HCT116 (cell line): ENCODE measurements at regions not wholly inside any gene's neighbourhood (a gene's known extent, or its start where the extent isn't known, plus 50 kb on each side); places are given as distances from the start of the nearest gene placed in this dataset.

Experiments
- ATAC-seq: fragments of 200-7000 bp; cut with Tn5 transposase; 2 replicates; pipeline ENCODE4 v1.9.1; 2020; ENCODE audit warnings: mild to moderate bottlenecking, moderate library complexity
- BruUV-seq: library from RNA; stranded (reverse); fragments of 400-500 nt; replicated peaks from 2 replicates; lab custom pipeline; 2021; lab: Mats Ljungman, UMichigan
- CTCF ChIA-PET: fragments of 300-600 bp; sonication (Branson Sonifier 250); formaldehyde crosslinking; loops from one replicate; lab custom pipeline; 2021; ENCODE audit warnings: antibody characterized with exemption; lab: Charles Lee
- POLR2A ChIA-PET: fragments of 300-600, 350-600 bp; sonication (Branson Sonifier 250); formaldehyde crosslinking; loops from one replicate; lab custom pipeline; 2021; ENCODE audit warnings: antibody characterized with exemption; lab: Charles Lee
- RAD21 ChIA-PET, 2 experiments: fragments of 300-600 bp; sonication (Branson Sonifier 250); formaldehyde crosslinking; loops; one replicate each; lab custom pipeline; 2023; ENCODE audit warnings: low total read pairs in 2 of 2; ENCODE audit not compliant: uncharacterized antibody in 2 of 2, unreplicated experiment in 2 of 2, low non-redundant PET in 1 of 2; lab: Charles Lee
- DNase-seq: peaks from one replicate; pipeline ENCODE4 v3.0.0-alpha.2; 2010; ENCODE audit warnings: low read depth, low spot score
- H2AFZ ChIP-seq: fragments of 200-600 bp; shearing (Covaris generic), sonication (generic); 2 replicates; pipeline ENCODE4 v1.6.1; 2017; ENCODE audit warnings: low read depth, mixed run types, mixed read lengths, antibody characterized with exemption, low read length; ENCODE audit not compliant: poor library complexity, severe bottlenecking
- H3K27ac ChIP-seq: 2 replicates; pipeline ENCODE4 v1.5.1; 2012; ENCODE audit warnings: low read depth, low read length
- H3K27me3 ChIP-seq: fragments of 200-600 bp; sonication (generic); 2 replicates; pipeline ENCODE4 v1.6.1; 2016; ENCODE audit warnings: mixed run types, low read length, mixed read lengths; ENCODE audit not compliant: insufficient read depth
- H3K36me3 ChIP-seq, 2 experiments: fragments of 200-500 bp in 1 of 2; fragments of 200-600 bp in 1 of 2; sonication (Bioruptor generic) in 1 of 2; sonication (generic) in 1 of 2; 2 replicates each; pipeline versions ENCODE4 v1.5.1 to v1.6.1; 2014 to 2016; ENCODE audit warnings: low read length in 2 of 2, inconsistent platforms in 1 of 2, mixed read lengths in 1 of 2, mixed run types in 1 of 2; ENCODE audit not compliant: insufficient read depth in 2 of 2, control insufficient read depth in 1 of 2
- H3K4me1 ChIP-seq, 2 experiments: fragments of 200-600 bp in 1 of 2; sonication (generic) in 1 of 2; 2 replicates each; pipeline versions ENCODE4 v1.5.1 to v1.6.1; 2012 to 2017; ENCODE audit warnings: low read length in 2 of 2, inconsistent platforms in 1 of 2, mild to moderate bottlenecking in 1 of 2, mixed read lengths in 1 of 2, mixed run types in 1 of 2, moderate library complexity in 1 of 2; ENCODE audit not compliant: insufficient read depth in 2 of 2, control insufficient read depth in 1 of 2
- H3K4me2 ChIP-seq: fragments of 200-600 bp; sonication (generic); 2 replicates; pipeline ENCODE4 v1.6.1; 2017; ENCODE audit warnings: mixed run types, low read length, mixed read lengths
- H3K4me3 ChIP-seq, 2 experiments: fragments of 200-600 bp in 1 of 2; sonication (generic) in 1 of 2; replicated peaks in 1 of 2; 2 replicates each; pipeline ENCODE4 v1.5.1; 2011 to 2016; ENCODE audit warnings: low read length in 2 of 2, control low read depth in 1 of 2, low read depth in 1 of 2, mild to moderate bottlenecking in 1 of 2, mixed read lengths in 1 of 2, mixed run types in 1 of 2
- H3K79me2 ChIP-seq: fragments of 200-600 bp; sonication (generic); 2 replicates; pipeline ENCODE4 v1.6.1; 2017; ENCODE audit warnings: mild to moderate bottlenecking, mixed run types, low read length, moderate library complexity, mixed read lengths; ENCODE audit not compliant: insufficient read depth
- H3K9ac ChIP-seq: fragments of 200-600 bp; sonication (generic); 2 replicates; pipeline ENCODE4 v1.6.1; 2016; ENCODE audit warnings: low read length, mixed read lengths
- H3K9me2 ChIP-seq: fragments of 200-600 bp; sonication (generic), shearing (Covaris generic); 2 replicates; pipeline ENCODE4 v1.6.1; 2017; ENCODE audit warnings: mixed run types, mild to moderate bottlenecking, moderate library complexity; ENCODE audit not compliant: insufficient read depth
- H3K9me3 ChIP-seq, 2 experiments: fragments of 200-500 bp in 1 of 2; fragments of 200-600 bp in 1 of 2; sonication (Bioruptor generic) in 1 of 2; sonication (generic) in 1 of 2; 2 replicates each; pipeline ENCODE4 v1.6.1; 2014 to 2017; ENCODE audit warnings: low read length in 2 of 2, mixed read lengths in 2 of 2, inconsistent platforms in 1 of 2, low read depth in 1 of 2, mild to moderate bottlenecking in 1 of 2, mixed run types in 1 of 2, moderate library complexity in 1 of 2; ENCODE audit not compliant: control insufficient read depth in 1 of 2, insufficient read depth in 1 of 2
- H4K20me1 ChIP-seq: fragments of 200-600 bp; sonication (generic), shearing (Covaris generic); 2 replicates; pipeline ENCODE4 v1.6.1; 2017; ENCODE audit warnings: mixed run types, mild to moderate bottlenecking, moderate library complexity; ENCODE audit not compliant: insufficient read depth
- CTCF ChIP-seq, 3 experiments: fragments of 200-600 bp in 1 of 3; sonication (generic) in 1 of 3; IDR thresholded peaks in 2 of 3; conservative IDR thresholded peaks in 1 of 3; 2 replicates each; pipeline ENCODE4 v1.5.1; 2012 to 2017; ENCODE audit warnings: low read depth in 2 of 3, low read length in 2 of 3, antibody characterized with exemption in 1 of 3, borderline replicate concordance in 1 of 3, control low read depth in 1 of 3, mild to moderate bottlenecking in 1 of 3, mixed read lengths in 1 of 3, mixed run types in 1 of 3, moderate library complexity in 1 of 3; ENCODE audit not compliant: insufficient read depth in 1 of 3
- SIN3A ChIP-seq: IDR thresholded peaks from 2 replicates; pipeline ENCODE4 v1.6.1; 2012; ENCODE audit warnings: low read depth
- ZNF274 ChIP-seq: fragments of 200-500 bp; sonication (Bioruptor generic); IDR thresholded peaks from 2 replicates; pipeline ENCODE4 v1.6.1; 2014; ENCODE audit warnings: mild to moderate bottlenecking, low read depth, low read length, inconsistent platforms
- intact Hi-C: fragments of 100-400 bp; cut with micrococcal nuclease; formaldehyde crosslinking; loops from 2 replicates; pipeline ENCODE4 v1.10.0; 2022

DNA sequence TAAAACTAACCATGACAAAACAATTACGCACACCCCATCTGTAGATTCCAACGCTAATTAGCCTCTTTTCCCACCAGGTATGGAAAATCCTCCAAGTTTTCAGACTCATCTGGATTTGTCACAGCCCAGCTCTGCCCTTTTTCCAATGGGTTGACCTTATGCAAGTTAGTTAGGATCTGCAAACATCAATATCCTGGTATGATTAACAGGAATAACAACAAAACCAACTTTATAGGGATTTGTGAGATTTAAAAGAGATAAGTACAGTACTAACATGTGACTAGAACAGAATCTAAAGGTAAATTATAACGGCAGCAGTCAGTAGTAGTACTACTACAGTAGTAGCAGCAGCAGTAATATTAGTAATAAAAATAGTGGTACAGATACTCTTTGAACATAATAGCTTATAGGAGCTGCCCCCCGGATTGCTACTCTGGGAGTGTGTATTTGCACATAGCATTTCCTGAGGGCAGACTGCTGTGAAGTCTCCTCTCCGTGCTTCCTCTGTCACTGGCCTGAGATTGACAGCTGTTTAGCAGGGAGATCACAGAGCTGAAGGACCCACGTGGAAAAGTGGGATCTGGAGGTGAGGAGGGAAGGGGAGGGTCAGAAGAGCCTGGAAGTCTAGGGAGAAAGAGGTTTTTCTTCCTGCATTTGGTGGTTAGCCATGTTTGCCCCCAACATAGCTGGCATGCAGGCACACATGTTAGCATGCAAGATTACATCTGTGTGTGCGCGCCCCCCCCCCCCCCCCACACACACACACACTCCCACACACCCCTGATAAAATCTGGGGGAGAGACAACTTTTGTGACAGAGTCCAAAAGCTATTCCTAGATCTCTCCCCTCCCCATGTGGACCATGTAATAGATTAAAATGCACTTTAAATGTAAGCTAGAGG is 73.3 kb upstream of the FAM171A1 start:
- Histone ChIP-seq H3K27me3 (peaks cover 28% of the 10 kb centered on the region), H3K4me2 (no peak overlapping the region), H2AFZ (no peak overlapping the region), H3K4me3 (no peak overlapping the region), H3K9me2 (no peaks in the 10 kb centered on the region), H3K79me2 (no peaks in the 10 kb centered on the region), H3K9me3 (no peaks in the 10 kb centered on the region), H3K27ac (no peak overlapping the region), H3K4me1 (no peaks in the 10 kb centered on the region), H3K36me3 (no peaks in the 10 kb centered on the region), H4K20me1 (no peaks in the 10 kb centered on the region), H3K9ac (no peak overlapping the region)
- ATAC-seq: no peak
- ChIA-PET RAD21 (no interaction called here), POLR2A (no interaction called here), CTCF (interaction anchor here (0.8 to 1.4 kb wide), 3 partner anchors 9 to 278 kb away, joined by 3 to 5 read pairs (median 4); no protein-coding TSS in a partner anchor)
- intact Hi-C loops: no loop called here
- no peak for TF ChIP-seq CTCF (IDR thresholded peaks at IDR 0.05 in 2 of 3, conservative IDR thresholded peaks at IDR 0.05 in 1 of 3; ENCODE audit: borderline replicate concordance in 1 of 3, insufficient read depth in 1 of 3, low read depth in 2 of 3, low read length in 2 of 3)
- no TSS peak for BruUV-seq
- no peak for DNase-seq

DNA sequence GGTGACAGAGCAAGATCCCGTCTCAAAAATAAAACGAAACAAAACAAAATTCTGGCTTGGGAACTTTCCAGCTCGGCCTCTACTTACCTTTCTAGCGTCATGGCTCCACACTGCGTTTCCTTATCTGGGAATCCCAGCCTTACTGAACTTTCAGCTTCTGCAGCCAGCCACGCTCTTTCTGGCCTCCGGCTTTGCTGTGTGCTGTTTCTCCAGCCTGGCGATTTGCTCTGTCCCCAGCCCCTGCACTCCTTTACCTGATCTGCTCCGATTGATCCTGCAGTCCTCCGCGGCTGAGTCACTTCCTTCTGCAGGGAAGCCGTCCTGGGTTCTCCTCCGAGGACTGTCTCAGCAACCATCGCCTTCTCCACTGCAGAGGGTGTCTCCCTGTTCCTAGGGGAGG is 71.0 kb upstream of the FAM171A1 start:
- Histone ChIP-seq H3K27ac (no peak overlapping the region), H3K9me2 (no peaks in the 10 kb centered on the region), H4K20me1 (no peaks in the 10 kb centered on the region), H3K9ac (no peak overlapping the region), H3K36me3 (no peaks in the 10 kb centered on the region), H3K4me2 (no peak overlapping the region), H3K9me3 (no peaks in the 10 kb centered on the region), H3K4me3 (no peak overlapping the region), H3K4me1 (no peaks in the 10 kb centered on the region)
- BruUV-seq: no TSS peak
- DNase-seq: no peak
- POLR2A ChIA-PET: no interaction called here
- intact Hi-C loops: no loop called here
- RAD21 ChIA-PET: no interaction called here
- CTCF ChIA-PET: no interaction called here
- TF ChIP-seq CTCF (IDR thresholded peaks at IDR 0.05 in 2 of 3, conservative IDR thresholded peaks at IDR 0.05 in 1 of 3; ENCODE audit: borderline replicate concordance in 1 of 3, insufficient read depth in 1 of 3, low read depth in 2 of 3, low read length in 2 of 3) (no peak), ZNF274 (no peak), SIN3A (no peak)
- TF ChIP-seq, all 23 proteins: peak for 0
- H3K79me2 ChIP-seq: no peaks in the 10 kb centered on the region
- ATAC-seq: no peak
- peaks cover 15% of the 10 kb centered on the region for H3K27me3 ChIP-seq
- no peak overlapping the region for H2AFZ ChIP-seq
